Renal cortex interstitium (tissue), 11 donors: ENCODE measurements at regions not wholly inside any gene's neighbourhood (a gene's known extent, or its start where the extent isn't known, plus 50 kb on each side); places are given as distances from the start of the nearest gene placed in this dataset.
"Not testable (repeated sequence)": the region's sequence is repeated elsewhere in the genome, so short reads cannot be mapped to it uniquely, and the experiment has no call there.

ENCODE experiments used
- DNase-seq, 11 donors: peaks; one replicate each; pipeline ENCODE4 v3.0.0-alpha.2; 2013; ENCODE audit warnings: low read depth in 9 of 11, low spot score in 4 of 11; ENCODE audit errors: extremely low read depth in 1 of 11

GRCh38 chr6:77025736-77026223, 437.5 kb downstream of the HTR1B start:
- DNase-seq, result no peak

- no peak for DNase-seq
These were observed 441.5 kb downstream of the HTR1B start for GRCh38 chr6:77021778-77022177.

- no peak for DNase-seq
These were observed 442.1 kb downstream of the HTR1B start for GRCh38 chr6:77021232-77021631.

GRCh38 chr6:77019081-77019480, 444.2 kb downstream of the HTR1B start:
- DNase-seq, result no peak

GRCh38 chr6:77017537-77017936, 445.8 kb downstream of the HTR1B start:
- no peak for DNase-seq

GRCh38 chr6:77015350-77015749, 447.9 kb downstream of the HTR1B start:
- DNase-seq, result no peak

- DNase-seq, result no peak
These were observed 451.3 kb downstream of the HTR1B start for GRCh38 chr6:77011929-77012545.

- DNase-seq, result no peak
These were observed 452.3 kb downstream of the HTR1B start for GRCh38 chr6:77010931-77011542.

GRCh38 chr6:76992553-76992952, 470.7 kb downstream of the HTR1B start:
- no peak for DNase-seq

GRCh38 chr6:76984572-76984971, 478.7 kb downstream of the HTR1B start:
- no peak for DNase-seq

- no peak for DNase-seq
These were observed 480.7 kb downstream of the HTR1B start for GRCh38 chr6:76982476-76983199.

- no peak for DNase-seq
These were observed 490.8 kb downstream of the HTR1B start for GRCh38 chr6:76972474-76972873.

- DNase-seq, result not testable (repeated sequence)
These were observed 504.1 kb downstream of the HTR1B start for GRCh38 chr6:76959177-76959576.

GRCh38 chr6:76942203-76942966, 520.9 kb downstream of the HTR1B start:
- DNase-seq, result no peak

- DNase-seq, result no peak
These were observed 523.1 kb downstream of the HTR1B start for GRCh38 chr6:76940191-76940590.

GRCh38 chr6:76914737-76915136, 548.6 kb downstream of the HTR1B start:
- DNase-seq, result no peak

GRCh38 chr6:76905541-76905940, 557.8 kb downstream of the HTR1B start:
- DNase-seq, result not testable (repeated sequence)

GRCh38 chr6:76892542-76892941, 570.7 kb downstream of the HTR1B start:
- no peak for DNase-seq

- DNase-seq, result no peak
These were observed 574.9 kb downstream of the HTR1B start for GRCh38 chr6:76888351-76888750.

GRCh38 chr6:76886900-76887299, 576.4 kb downstream of the HTR1B start:
- DNase-seq, result no peak
